ENCODE measurements at regions not wholly inside any gene's neighbourhood (a gene's known extent, or its start where the extent isn't known, plus 50 kb on each side); places are given as distances from the start of the nearest gene placed in this dataset.

DNA sequence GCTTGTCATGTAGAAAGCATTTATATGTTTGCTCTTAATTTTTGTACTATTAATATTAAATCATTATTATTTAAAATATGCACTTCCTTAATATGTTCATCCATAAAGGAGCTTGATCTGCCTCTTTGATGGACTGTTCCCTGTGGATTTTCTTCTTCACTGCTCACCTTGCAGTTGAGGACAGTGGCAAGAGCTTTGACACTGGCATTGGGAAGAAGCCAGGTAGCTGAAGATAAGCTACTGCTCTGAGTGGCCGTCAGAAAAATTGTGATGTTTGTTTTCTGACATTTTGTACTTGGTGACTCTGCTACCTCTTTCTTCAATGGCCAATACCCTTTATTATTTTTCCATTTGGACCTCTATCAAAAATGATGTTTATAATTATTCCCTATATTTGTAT lies 349.4 kb upstream of the NOVA1 start:
- Histone ChIP-seq H3K27ac (ENCODE audit: low read length) (no peak overlapping the region), H3K36me3 (ENCODE audit: control insufficient read depth, insufficient read depth, low read length) (no peaks in the 10 kb centered on the region), H3K27me3 (ENCODE audit: control insufficient read depth, insufficient read depth, low read length) (no peaks in the 10 kb centered on the region), H3K9me3 (replicated peaks; ENCODE audit: control insufficient read depth, low read depth, low read length) (no peaks in the 10 kb centered on the region), H3K4me1 (ENCODE audit: control insufficient read depth, insufficient read depth, low read length) (no peaks in the 10 kb centered on the region), H3K4me3 (ENCODE audit: low read length) (no peak overlapping the region)
- WGBS (ENCODE audit: insufficient coverage): no CpG with 5 or more reads among the region's 1 CpG
- DNase-seq: no peak

DNA sequence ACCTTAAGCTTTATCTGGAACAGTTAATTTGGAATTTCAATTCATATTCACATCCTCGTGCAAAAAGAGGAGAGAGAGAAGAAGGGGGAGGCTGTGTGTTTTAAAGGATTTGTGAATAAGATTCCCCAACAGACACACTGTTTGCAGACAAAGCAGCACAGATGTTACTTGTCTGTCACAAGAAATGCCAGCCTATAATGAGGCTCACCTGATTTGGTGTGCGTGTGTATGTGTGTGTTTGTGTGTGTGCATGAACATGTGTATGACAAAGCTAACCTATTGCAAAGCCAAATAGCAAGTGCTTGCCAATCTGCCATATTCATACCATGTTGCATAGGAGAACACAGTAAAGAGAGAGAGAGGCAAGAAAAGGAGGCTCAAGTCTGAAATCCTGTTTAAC lies 361.6 kb upstream of the NOVA1 start:
- no peak overlapping the region for H3K27ac ChIP-seq (ENCODE audit: low read length)
- no peaks in the 10 kb centered on the region for H3K27me3 ChIP-seq (ENCODE audit: control insufficient read depth, insufficient read depth, low read length)
- WGBS (ENCODE audit: insufficient coverage): 80% methylated on average over 1 of the region's 2 CpGs
- H3K4me1 ChIP-seq (ENCODE audit: control insufficient read depth, insufficient read depth, low read length): no peaks in the 10 kb centered on the region
- DNase-seq: no peak
- H3K9me3 ChIP-seq (replicated peaks; ENCODE audit: control insufficient read depth, low read depth, low read length): no peaks in the 10 kb centered on the region
- no peaks in the 10 kb centered on the region for H3K36me3 ChIP-seq (ENCODE audit: control insufficient read depth, insufficient read depth, low read length)
- no peak overlapping the region for H3K4me3 ChIP-seq (ENCODE audit: low read length)

GRCh38 chr14:26959972-26960660 lies 362.3 kb upstream of the NOVA1 start:
- H3K4me1 ChIP-seq (ENCODE audit: control insufficient read depth, insufficient read depth, low read length): no peaks in the 10 kb centered on the region
- no peak overlapping the region for H3K4me3 ChIP-seq (ENCODE audit: low read length)
- H3K36me3 ChIP-seq (ENCODE audit: control insufficient read depth, insufficient read depth, low read length): no peaks in the 10 kb centered on the region
- DNase-seq: no peak
- H3K27ac ChIP-seq (ENCODE audit: low read length): no peak overlapping the region
- no peaks in the 10 kb centered on the region for H3K9me3 ChIP-seq (replicated peaks; ENCODE audit: control insufficient read depth, low read depth, low read length)
- 63% methylated on average over 4 of the region's 10 CpGs for WGBS (ENCODE audit: insufficient coverage)
- H3K27me3 ChIP-seq (ENCODE audit: control insufficient read depth, insufficient read depth, low read length): no peaks in the 10 kb centered on the region

DNA sequence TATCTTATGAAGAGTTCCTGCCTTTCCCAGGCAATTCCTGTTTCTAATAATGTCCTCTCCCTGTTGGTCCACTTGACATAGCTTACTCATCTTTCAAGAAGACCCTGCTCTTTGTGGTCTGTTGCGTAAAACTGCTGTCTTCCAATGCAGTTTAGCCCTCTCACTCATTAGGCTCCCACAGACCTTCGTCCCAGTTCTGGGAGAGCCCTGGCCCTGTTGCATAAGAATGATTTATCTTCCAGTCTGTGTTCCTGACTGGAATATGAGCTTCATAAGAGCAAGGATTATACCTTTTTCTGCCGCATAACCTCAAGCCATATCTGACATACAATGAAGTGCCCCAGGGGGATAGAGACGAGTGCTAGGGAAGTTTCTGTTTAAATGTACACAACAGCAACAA lies 365.9 kb upstream of the NOVA1 start:
- H3K4me3 ChIP-seq (ENCODE audit: low read length): no peak overlapping the region
- H3K27me3 ChIP-seq (ENCODE audit: control insufficient read depth, insufficient read depth, low read length): no peaks in the 10 kb centered on the region
- no CpG with 5 or more reads among the region's 4 CpGs for WGBS (ENCODE audit: insufficient coverage)
- H3K9me3 ChIP-seq (replicated peaks; ENCODE audit: control insufficient read depth, low read depth, low read length): no peaks in the 10 kb centered on the region
- H3K36me3 ChIP-seq (ENCODE audit: control insufficient read depth, insufficient read depth, low read length): no peaks in the 10 kb centered on the region
- no peak overlapping the region for H3K27ac ChIP-seq (ENCODE audit: low read length)
- DNase-seq: no peak
- no peaks in the 10 kb centered on the region for H3K4me1 ChIP-seq (ENCODE audit: control insufficient read depth, insufficient read depth, low read length)

- Histone ChIP-seq H3K4me1 (ENCODE audit: control insufficient read depth, insufficient read depth, low read length) (no peaks in the 10 kb centered on the region), H3K36me3 (ENCODE audit: control insufficient read depth, insufficient read depth, low read length) (no peaks in the 10 kb centered on the region), H3K27me3 (ENCODE audit: control insufficient read depth, insufficient read depth, low read length) (no peaks in the 10 kb centered on the region), H3K4me3 (ENCODE audit: low read length) (no peak overlapping the region), H3K9me3 (replicated peaks; ENCODE audit: control insufficient read depth, low read depth, low read length) (no peaks in the 10 kb centered on the region), H3K27ac (ENCODE audit: low read length) (no peak overlapping the region)
- DNase-seq: no peak
- 50% methylated on average over 2 of the region's 7 CpGs for WGBS (ENCODE audit: insufficient coverage)
Measured at GRCh38 chr14:26965490-26965889, 367.7 kb upstream of the NOVA1 start.

DNA sequence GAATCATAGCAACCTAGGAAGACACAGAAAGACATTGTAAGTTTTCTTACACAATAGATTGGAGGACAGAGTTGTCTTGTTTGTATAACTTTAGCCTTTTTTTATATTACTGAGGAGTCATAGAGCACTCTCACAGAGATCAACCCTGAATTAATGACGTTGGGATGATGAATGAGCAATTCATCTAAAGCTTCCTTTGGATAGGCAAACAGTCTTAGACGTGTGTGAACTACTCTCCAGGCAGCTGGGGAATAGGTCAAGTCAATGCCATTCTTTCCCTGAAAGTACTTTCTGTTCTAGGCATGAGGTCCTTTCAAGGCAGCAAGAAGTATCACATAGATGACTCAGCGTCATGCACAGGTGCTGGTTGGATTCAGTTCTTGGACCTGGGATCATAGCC lies 369.1 kb upstream of the NOVA1 start:
- no peak for DNase-seq
- 20% methylated on average over 2 of the region's 3 CpGs for WGBS (ENCODE audit: insufficient coverage)

DNA sequence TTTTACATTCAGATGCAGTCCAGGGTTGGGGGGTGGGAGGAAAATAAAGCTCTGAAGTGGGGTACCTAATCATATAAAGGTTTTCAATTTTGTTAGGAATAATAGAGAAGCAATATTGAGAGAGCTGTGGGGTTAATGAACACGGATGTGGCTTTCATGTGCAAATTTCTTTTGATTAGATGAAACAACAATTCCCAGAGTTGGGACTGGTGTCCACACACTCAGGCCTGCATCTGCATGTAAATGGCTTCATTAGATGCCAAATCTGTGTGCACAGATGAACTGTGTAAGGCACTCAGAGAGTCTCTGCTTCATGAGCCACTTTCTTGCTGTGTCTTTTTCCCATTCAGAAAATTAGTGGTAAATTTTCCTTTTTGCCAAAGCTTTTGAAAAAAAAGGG lies 377.1 kb upstream of the NOVA1 start:
- Histone ChIP-seq H3K27ac (ENCODE audit: low read length) (no peak overlapping the region), H3K4me1 (ENCODE audit: control insufficient read depth, insufficient read depth, low read length) (no peaks in the 10 kb centered on the region), H3K27me3 (ENCODE audit: control insufficient read depth, insufficient read depth, low read length) (no peaks in the 10 kb centered on the region), H3K9me3 (replicated peaks; ENCODE audit: control insufficient read depth, low read depth, low read length) (no peaks in the 10 kb centered on the region), H3K36me3 (ENCODE audit: control insufficient read depth, insufficient read depth, low read length) (no peaks in the 10 kb centered on the region), H3K4me3 (ENCODE audit: low read length) (no peak overlapping the region)
- no peak for DNase-seq
- 83% methylated on average over 1 of the region's 1 CpG for WGBS (ENCODE audit: insufficient coverage)

More for the DNA sequence above, 369.1 kb upstream of the NOVA1 start:
- Histone ChIP-seq H3K4me3 (ENCODE audit: low read length) (no peak overlapping the region), H3K4me1 (ENCODE audit: control insufficient read depth, insufficient read depth, low read length) (no peaks in the 10 kb centered on the region), H3K9me3 (replicated peaks; ENCODE audit: control insufficient read depth, low read depth, low read length) (no peaks in the 10 kb centered on the region), H3K27ac (ENCODE audit: low read length) (no peak overlapping the region), H3K27me3 (ENCODE audit: control insufficient read depth, insufficient read depth, low read length) (no peaks in the 10 kb centered on the region), H3K36me3 (ENCODE audit: control insufficient read depth, insufficient read depth, low read length) (no peaks in the 10 kb centered on the region)

GRCh38 chr14:26982071-26982470 lies 384.2 kb upstream of the NOVA1 start:
- WGBS (ENCODE audit: insufficient coverage): no CpG with 5 or more reads among the region's 5 CpGs
- no peak for DNase-seq
- no peak overlapping the region for H3K4me3 ChIP-seq (ENCODE audit: low read length)

GRCh38 chr14:26984311-26985177 lies 386.7 kb upstream of the NOVA1 start:
- no peaks in the 10 kb centered on the region for H3K9me3 ChIP-seq (replicated peaks; ENCODE audit: control insufficient read depth, low read depth, low read length)
- no peak overlapping the region for H3K4me3 ChIP-seq (ENCODE audit: low read length)
- H3K36me3 ChIP-seq (ENCODE audit: control insufficient read depth, insufficient read depth, low read length): no peaks in the 10 kb centered on the region
- WGBS (ENCODE audit: insufficient coverage): 44% methylated on average over 6 of the region's 9 CpGs
- no peaks in the 10 kb centered on the region for H3K27me3 ChIP-seq (ENCODE audit: control insufficient read depth, insufficient read depth, low read length)
- H3K27ac ChIP-seq (ENCODE audit: low read length): no peak overlapping the region
- DNase-seq: peak; percentile 67
- no peaks in the 10 kb centered on the region for H3K4me1 ChIP-seq (ENCODE audit: control insufficient read depth, insufficient read depth, low read length)

More at GRCh38 chr14:26982071-26982470, 384.2 kb upstream of the NOVA1 start:
- Histone ChIP-seq H3K4me1 (ENCODE audit: control insufficient read depth, insufficient read depth, low read length) (no peaks in the 10 kb centered on the region), H3K36me3 (ENCODE audit: control insufficient read depth, insufficient read depth, low read length) (no peaks in the 10 kb centered on the region), H3K9me3 (replicated peaks; ENCODE audit: control insufficient read depth, low read depth, low read length) (no peaks in the 10 kb centered on the region), H3K27ac (ENCODE audit: low read length) (no peak overlapping the region), H3K27me3 (ENCODE audit: control insufficient read depth, insufficient read depth, low read length) (no peaks in the 10 kb centered on the region)

DNA sequence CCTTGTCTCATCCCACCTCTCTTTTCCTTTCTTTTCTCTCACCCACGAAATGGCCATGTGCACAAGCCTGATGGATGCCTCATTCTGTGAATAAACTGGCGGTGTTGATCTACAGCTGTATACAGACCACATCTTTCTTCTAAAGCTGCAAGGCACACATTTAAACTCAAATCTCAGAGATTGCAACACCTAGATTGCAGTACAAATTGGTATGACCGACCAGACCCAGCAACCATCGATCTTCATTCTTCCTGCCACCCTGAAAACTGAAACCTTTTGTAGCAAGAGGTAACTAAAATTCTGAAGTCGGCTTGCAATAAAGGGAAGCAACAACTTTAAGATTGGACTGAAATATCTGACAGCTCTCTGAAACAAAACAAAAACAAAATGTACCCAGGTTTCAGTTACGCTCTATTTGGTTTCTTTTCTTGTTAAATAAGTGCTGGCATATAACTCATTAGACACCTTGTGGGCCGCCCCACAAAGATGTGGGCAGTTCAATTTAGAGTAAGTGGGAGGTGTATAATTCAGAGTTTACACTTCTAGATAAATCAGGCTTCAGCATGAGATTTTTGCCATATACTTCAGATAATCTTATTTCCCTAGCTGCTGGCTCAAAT lies 390.0 kb upstream of the NOVA1 start:
- Histone ChIP-seq H3K4me1 (ENCODE audit: control insufficient read depth, insufficient read depth, low read length) (no peaks in the 10 kb centered on the region), H3K9me3 (replicated peaks; ENCODE audit: control insufficient read depth, low read depth, low read length) (no peaks in the 10 kb centered on the region), H3K27ac (ENCODE audit: low read length) (no peak overlapping the region), H3K27me3 (ENCODE audit: control insufficient read depth, insufficient read depth, low read length) (no peaks in the 10 kb centered on the region), H3K36me3 (ENCODE audit: control insufficient read depth, insufficient read depth, low read length) (no peaks in the 10 kb centered on the region), H3K4me3 (ENCODE audit: low read length) (no peak overlapping the region)
- WGBS (ENCODE audit: insufficient coverage): 85% methylated on average over 2 of the region's 7 CpGs
- no peak for DNase-seq

Measured in muscle of leg (tissue), 3 donors.